ENCODE measurements at regions not wholly inside any gene's neighbourhood (a gene's known extent, or its start where the extent isn't known, plus 50 kb on each side); places are given as distances from the start of the nearest gene placed in this dataset.

DNA sequence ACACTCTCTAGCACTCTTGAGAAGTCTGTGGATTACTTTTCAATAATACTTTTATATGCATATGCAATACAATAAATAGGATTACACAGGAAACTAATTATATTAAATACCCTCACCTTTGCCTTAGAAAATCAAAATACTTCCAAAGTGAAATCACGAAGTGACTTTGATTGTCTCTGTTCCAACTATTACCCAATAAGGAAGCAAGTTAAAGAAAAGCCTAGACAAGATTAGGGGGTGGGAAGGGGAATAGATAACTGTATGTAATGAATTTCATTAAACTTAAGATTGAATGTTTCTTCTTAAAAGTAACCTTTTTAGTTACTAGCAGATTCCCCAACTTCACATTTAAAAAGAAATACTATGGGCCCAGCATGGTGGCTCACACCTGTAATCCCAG lies 66.6 kb upstream of the SOX4 start:
- H3K9ac ChIP-seq (ENCODE audit: low read length): no peak overlapping the region
- H3K27ac ChIP-seq (ENCODE audit: low read length): no peak overlapping the region
- no peak for TF ChIP-seq RAD21 (conservative IDR thresholded peaks at IDR 0.05)
- no peak for TF ChIP-seq SMC3 (conservative IDR thresholded peaks at IDR 0.05; ENCODE audit: poor library complexity)
- TF ChIP-seq, protein P1, sequence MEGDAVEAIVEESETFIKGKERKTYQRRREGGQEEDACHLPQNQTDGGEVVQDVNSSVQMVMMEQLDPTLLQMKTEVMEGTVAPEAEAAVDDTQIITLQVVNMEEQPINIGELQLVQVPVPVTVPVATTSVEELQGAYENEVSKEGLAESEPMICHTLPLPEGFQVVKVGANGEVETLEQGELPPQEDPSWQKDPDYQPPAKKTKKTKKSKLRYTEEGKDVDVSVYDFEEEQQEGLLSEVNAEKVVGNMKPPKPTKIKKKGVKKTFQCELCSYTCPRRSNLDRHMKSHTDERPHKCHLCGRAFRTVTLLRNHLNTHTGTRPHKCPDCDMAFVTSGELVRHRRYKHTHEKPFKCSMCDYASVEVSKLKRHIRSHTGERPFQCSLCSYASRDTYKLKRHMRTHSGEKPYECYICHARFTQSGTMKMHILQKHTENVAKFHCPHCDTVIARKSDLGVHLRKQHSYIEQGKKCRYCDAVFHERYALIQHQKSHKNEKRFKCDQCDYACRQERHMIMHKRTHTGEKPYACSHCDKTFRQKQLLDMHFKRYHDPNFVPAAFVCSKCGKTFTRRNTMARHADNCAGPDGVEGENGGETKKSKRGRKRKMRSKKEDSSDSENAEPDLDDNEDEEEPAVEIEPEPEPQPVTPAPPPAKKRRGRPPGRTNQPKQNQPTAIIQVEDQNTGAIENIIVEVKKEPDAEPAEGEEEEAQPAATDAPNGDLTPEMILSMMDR (IDR thresholded peaks at IDR 0.05; ENCODE audit: poor library complexity, severe bottlenecking): no peak
- TF ChIP-seq TAF1 (IDR thresholded peaks at IDR 0.05; ENCODE audit: low read depth): no peak
- TF ChIP-seq EZH2 (IDR thresholded peaks at IDR 0.05; ENCODE audit: borderline replicate concordance, insufficient read depth, low read length, poor library complexity, severe bottlenecking): no peak
- TF ChIP-seq MXI1 (conservative IDR thresholded peaks at IDR 0.05; ENCODE audit: poor library complexity, severe bottlenecking): no peak
- TF ChIP-seq, protein P2, sequence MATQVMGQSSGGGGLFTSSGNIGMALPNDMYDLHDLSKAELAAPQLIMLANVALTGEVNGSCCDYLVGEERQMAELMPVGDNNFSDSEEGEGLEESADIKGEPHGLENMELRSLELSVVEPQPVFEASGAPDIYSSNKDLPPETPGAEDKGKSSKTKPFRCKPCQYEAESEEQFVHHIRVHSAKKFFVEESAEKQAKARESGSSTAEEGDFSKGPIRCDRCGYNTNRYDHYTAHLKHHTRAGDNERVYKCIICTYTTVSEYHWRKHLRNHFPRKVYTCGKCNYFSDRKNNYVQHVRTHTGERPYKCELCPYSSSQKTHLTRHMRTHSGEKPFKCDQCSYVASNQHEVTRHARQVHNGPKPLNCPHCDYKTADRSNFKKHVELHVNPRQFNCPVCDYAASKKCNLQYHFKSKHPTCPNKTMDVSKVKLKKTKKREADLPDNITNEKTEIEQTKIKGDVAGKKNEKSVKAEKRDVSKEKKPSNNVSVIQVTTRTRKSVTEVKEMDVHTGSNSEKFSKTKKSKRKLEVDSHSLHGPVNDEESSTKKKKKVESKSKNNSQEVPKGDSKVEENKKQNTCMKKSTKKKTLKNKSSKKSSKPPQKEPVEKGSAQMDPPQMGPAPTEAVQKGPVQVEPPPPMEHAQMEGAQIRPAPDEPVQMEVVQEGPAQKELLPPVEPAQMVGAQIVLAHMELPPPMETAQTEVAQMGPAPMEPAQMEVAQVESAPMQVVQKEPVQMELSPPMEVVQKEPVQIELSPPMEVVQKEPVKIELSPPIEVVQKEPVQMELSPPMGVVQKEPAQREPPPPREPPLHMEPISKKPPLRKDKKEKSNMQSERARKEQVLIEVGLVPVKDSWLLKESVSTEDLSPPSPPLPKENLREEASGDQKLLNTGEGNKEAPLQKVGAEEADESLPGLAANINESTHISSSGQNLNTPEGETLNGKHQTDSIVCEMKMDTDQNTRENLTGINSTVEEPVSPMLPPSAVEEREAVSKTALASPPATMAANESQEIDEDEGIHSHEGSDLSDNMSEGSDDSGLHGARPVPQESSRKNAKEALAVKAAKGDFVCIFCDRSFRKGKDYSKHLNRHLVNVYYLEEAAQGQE (IDR thresholded peaks at IDR 0.05; ENCODE audit: borderline replicate concordance): no peak
- TF ChIP-seq EP300 (conservative IDR thresholded peaks at IDR 0.05; ENCODE audit: poor library complexity, severe bottlenecking): no peak
- TF ChIP-seq POLR2AphosphoS5 (IDR thresholded peaks at IDR 0.05): no peak
- no peaks in the 10 kb centered on the region for H3K9me2 ChIP-seq (ENCODE audit: insufficient read depth, low read length)
- no peaks in the 10 kb centered on the region for H3K9me3 ChIP-seq (ENCODE audit: low read length)
- no peak overlapping the region for H2AFZ ChIP-seq (ENCODE audit: low read depth, low read length)
- no peaks in the 10 kb centered on the region for H3K27me3 ChIP-seq (ENCODE audit: insufficient read depth, low read depth, low read length)
- no peaks in the 10 kb centered on the region for H4K20me1 ChIP-seq (ENCODE audit: insufficient read depth)
- H3F3A ChIP-seq (ENCODE audit: insufficient read depth, low read length, poor library complexity, severe bottlenecking): peaks cover 11% of the 10 kb centered on the region
- no peaks in the 10 kb centered on the region for H3K36me3 ChIP-seq (ENCODE audit: insufficient read depth, low read length)
- no peak overlapping the region for H3K4me2 ChIP-seq (ENCODE audit: low read length)
- H3K79me2 ChIP-seq (replicated peaks; ENCODE audit: insufficient read depth, low read length): no peaks in the 10 kb centered on the region
- no peak overlapping the region for H3K4me3 ChIP-seq (ENCODE audit: low read length)

DNA sequence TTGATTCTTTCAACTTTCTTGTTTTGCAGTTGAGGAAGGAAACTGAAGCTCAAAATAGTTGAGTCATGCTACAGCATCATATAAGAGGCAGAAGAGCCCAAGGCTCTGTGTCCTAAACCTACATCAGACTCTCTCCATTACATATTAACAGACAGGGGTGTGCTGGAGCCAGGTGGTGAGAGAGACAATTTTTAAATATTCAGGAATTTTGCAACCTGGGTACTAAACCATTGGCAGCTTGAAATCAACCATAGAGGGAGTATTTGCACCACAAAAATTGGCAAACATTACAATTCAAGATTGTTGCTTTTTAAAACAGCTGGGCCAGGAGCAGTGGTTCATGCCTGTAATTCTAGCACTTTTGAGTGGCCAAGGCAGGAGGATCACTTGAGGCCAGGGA lies 65.8 kb upstream of the SOX4 start:
- Histone ChIP-seq H3F3A (ENCODE audit: insufficient read depth, low read length, poor library complexity, severe bottlenecking) (peaks cover 11% of the 10 kb centered on the region), H3K27me3 (ENCODE audit: insufficient read depth, low read depth, low read length) (no peaks in the 10 kb centered on the region), H3K27ac (ENCODE audit: low read length) (no peak overlapping the region), H2AFZ (ENCODE audit: low read depth, low read length) (no peak overlapping the region), H3K4me3 (ENCODE audit: low read length) (no peak overlapping the region), H3K9ac (ENCODE audit: low read length) (no peak overlapping the region), H4K20me1 (ENCODE audit: insufficient read depth) (no peaks in the 10 kb centered on the region), H3K36me3 (ENCODE audit: insufficient read depth, low read length) (no peaks in the 10 kb centered on the region), H3K79me2 (replicated peaks; ENCODE audit: insufficient read depth, low read length) (no peaks in the 10 kb centered on the region), H3K9me3 (ENCODE audit: low read length) (no peaks in the 10 kb centered on the region), H3K4me2 (ENCODE audit: low read length) (no peak overlapping the region), H3K9me2 (ENCODE audit: insufficient read depth, low read length) (no peaks in the 10 kb centered on the region)
- TF ChIP-seq TAF1 (IDR thresholded peaks at IDR 0.05; ENCODE audit: low read depth): no peak
- no peak for TF ChIP-seq EZH2 (IDR thresholded peaks at IDR 0.05; ENCODE audit: borderline replicate concordance, insufficient read depth, low read length, poor library complexity, severe bottlenecking)
- TF ChIP-seq, protein P1 (IDR thresholded peaks at IDR 0.05; ENCODE audit: poor library complexity, severe bottlenecking): no peak
- no peak for TF ChIP-seq SMC3 (conservative IDR thresholded peaks at IDR 0.05; ENCODE audit: poor library complexity)
- TF ChIP-seq EP300 (conservative IDR thresholded peaks at IDR 0.05; ENCODE audit: poor library complexity, severe bottlenecking): no peak
- no peak for TF ChIP-seq RAD21 (conservative IDR thresholded peaks at IDR 0.05)
- TF ChIP-seq POLR2AphosphoS5 (IDR thresholded peaks at IDR 0.05): no peak
- no peak for TF ChIP-seq MXI1 (conservative IDR thresholded peaks at IDR 0.05; ENCODE audit: poor library complexity, severe bottlenecking)
- TF ChIP-seq, protein P2 (IDR thresholded peaks at IDR 0.05; ENCODE audit: borderline replicate concordance): no peak
